HEK293 (cell line): ENCODE measurements at regions not wholly inside any gene's neighbourhood (a gene's known extent, or its start where the extent isn't known, plus 50 kb on each side); places are given as distances from the start of the nearest gene placed in this dataset.

Experiments used
- ZNF37A ChIP-seq: fragments of 450-650 bp; IDR thresholded peaks from 2 replicates; pipeline ENCODE4 v1.5.1; 2018; ENCODE audit warnings: missing biosample characterization, missing genetic modification characterization
- ZNF776 ChIP-seq: fragments of 450-650 bp; formaldehyde crosslinking; IDR thresholded peaks from 2 replicates; pipeline ENCODE4 v1.5.0; 2017; ENCODE audit warnings: missing biosample characterization, missing genetic modification characterization, borderline replicate concordance

- TF ChIP-seq ZNF776 (tag by site-specific recombination) (no peak), ZNF37A (tag by site-specific recombination) (no peak)
These were observed 73.8 kb upstream of the CD2AP start for GRCh38 chr6:47403801-47404200.
